ENCODE measurements at regions not wholly inside any gene's neighbourhood (a gene's known extent, or its start where the extent isn't known, plus 50 kb on each side); places are given as distances from the start of the nearest gene placed in this dataset.
"Not testable (repeated sequence)": the region's sequence is repeated elsewhere in the genome, so short reads cannot be mapped to it uniquely, and the experiment has no call there.

DNA sequence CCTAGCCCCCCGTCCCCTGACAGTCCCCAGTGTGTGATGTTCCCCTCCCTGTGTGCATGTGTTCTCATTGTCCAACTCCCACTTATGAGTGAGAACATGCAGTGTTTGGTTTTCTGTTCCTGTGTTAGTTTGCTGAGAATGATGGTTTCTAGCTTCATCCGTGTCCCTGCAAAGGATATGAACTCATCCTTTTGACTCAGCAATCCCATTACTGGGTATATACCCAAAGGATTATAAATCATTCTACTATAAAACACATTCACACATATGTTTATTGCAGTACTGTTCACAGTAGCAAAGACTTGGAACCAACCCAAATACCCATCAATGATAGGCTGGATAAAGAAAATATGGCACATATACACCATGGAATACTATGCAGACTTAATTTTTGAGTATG is 155.1 kb downstream of the SLITRK5 start:
- H3K9me3 ChIP-seq (ENCODE audit: control extremely low read depth in 1 of 5, control insufficient read depth in 4 of 5, insufficient read depth in 2 of 5, low read depth in 1 of 5, low read length in 4 of 5); H3K4me3 ChIP-seq (ENCODE audit: control insufficient read depth in 1 of 7, extremely low read depth in 1 of 7, insufficient read depth in 4 of 7, low read depth in 2 of 7, low read length in 6 of 7); H3K27me3 ChIP-seq (replicated peaks in 2 of 5; ENCODE audit: control insufficient read depth in 4 of 5, insufficient read depth in 5 of 5, low read length in 4 of 5); H3K4me1 ChIP-seq (ENCODE audit: control extremely low read depth in 1 of 4, control insufficient read depth in 4 of 4, insufficient read depth in 4 of 4, low read length in 3 of 4); CTCF ChIA-PET; H3K36me3 ChIP-seq (ENCODE audit: control insufficient read depth in 4 of 4, insufficient read depth in 4 of 4, low read length in 3 of 4); DNase-seq; POLR2A ChIA-PET; H3K27ac ChIP-seq (ENCODE audit: insufficient read depth in 1 of 2, low read depth in 1 of 2, low read length in 2 of 2, poor library complexity in 1 of 2, severe bottlenecking in 2 of 2): not testable (repeated sequence)
- WGBS (ENCODE audit: insufficient coverage) = no CpG with 5 or more reads among the region's 2 CpGs

DNA sequence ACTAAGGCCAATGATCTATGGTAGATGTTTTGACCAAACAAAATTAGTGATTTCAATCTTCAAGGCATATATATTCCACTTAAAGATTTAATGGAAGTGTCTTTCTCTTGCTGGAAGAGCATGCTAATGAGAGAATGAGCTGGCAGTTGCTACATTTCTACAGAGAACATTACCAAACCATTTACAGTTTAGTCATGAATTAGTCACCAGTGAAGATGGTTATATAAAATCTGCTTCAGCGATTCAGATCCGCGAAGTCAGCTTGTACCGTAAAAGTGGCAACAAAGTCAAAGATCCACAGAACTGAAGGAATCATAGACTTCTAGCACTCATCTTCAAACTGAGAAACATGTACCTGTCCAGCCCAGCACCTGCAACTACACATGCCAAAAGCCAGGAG is 156.3 kb downstream of the SLITRK5 start:
- Histone ChIP-seq H3K27ac (ENCODE audit: insufficient read depth in 1 of 2, low read depth in 1 of 2, low read length in 2 of 2, poor library complexity in 1 of 2, severe bottlenecking in 2 of 2) (no peak overlapping the region), H3K4me3 (ENCODE audit: control insufficient read depth in 1 of 7, extremely low read depth in 1 of 7, insufficient read depth in 4 of 7, low read depth in 2 of 7, low read length in 6 of 7) (no peak overlapping the region), H3K36me3 (ENCODE audit: control insufficient read depth in 4 of 4, insufficient read depth in 4 of 4, low read length in 3 of 4) (no peaks in the 10 kb centered on the region), H3K9me3 (ENCODE audit: control extremely low read depth in 1 of 5, control insufficient read depth in 4 of 5, insufficient read depth in 2 of 5, low read depth in 1 of 5, low read length in 4 of 5) (peaks cover 0 to 2% (median 0%) of the 10 kb centered on the region in 5 experiments), H3K4me1 (ENCODE audit: control extremely low read depth in 1 of 4, control insufficient read depth in 4 of 4, insufficient read depth in 4 of 4, low read length in 3 of 4) (no peaks in the 10 kb centered on the region), H3K27me3 (replicated peaks in 2 of 5; ENCODE audit: control insufficient read depth in 4 of 5, insufficient read depth in 5 of 5, low read length in 4 of 5) (no peaks in the 10 kb centered on the region)
- CTCF ChIA-PET = no interaction called here
- no peak for DNase-seq
- POLR2A ChIA-PET = no interaction called here
- 100% methylated on average over 1 of the region's 4 CpGs for WGBS (ENCODE audit: insufficient coverage)

DNA sequence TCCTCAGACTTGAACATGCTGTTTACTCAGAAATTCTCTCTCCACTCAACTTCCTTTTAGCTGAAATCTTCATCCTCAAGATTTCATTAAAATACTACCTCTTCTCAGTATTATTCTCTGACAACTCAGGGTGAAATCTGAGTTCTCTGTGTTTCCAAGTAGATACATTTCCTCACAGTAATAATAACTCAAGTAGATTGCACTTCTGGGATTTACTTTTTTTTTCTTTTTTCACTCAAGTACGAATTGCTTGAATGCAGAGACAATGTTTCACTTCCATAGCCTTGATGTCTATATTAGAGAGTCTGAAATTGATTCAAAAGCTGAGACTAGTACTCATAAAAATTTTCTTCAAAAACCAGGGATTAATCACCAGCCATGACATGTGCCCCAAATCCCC is 166.4 kb downstream of the SLITRK5 start:
- Histone ChIP-seq H3K27me3 (replicated peaks in 2 of 5; ENCODE audit: control insufficient read depth in 4 of 5, insufficient read depth in 5 of 5, low read length in 4 of 5) (no peaks in the 10 kb centered on the region), H3K4me3 (ENCODE audit: control insufficient read depth in 1 of 7, extremely low read depth in 1 of 7, insufficient read depth in 4 of 7, low read depth in 2 of 7, low read length in 6 of 7) (no peak overlapping the region), H3K4me1 (ENCODE audit: control extremely low read depth in 1 of 4, control insufficient read depth in 4 of 4, insufficient read depth in 4 of 4, low read length in 3 of 4) (no peaks in the 10 kb centered on the region), H3K36me3 (ENCODE audit: control insufficient read depth in 4 of 4, insufficient read depth in 4 of 4, low read length in 3 of 4) (no peaks in the 10 kb centered on the region), H3K9me3 (ENCODE audit: control extremely low read depth in 1 of 5, control insufficient read depth in 4 of 5, insufficient read depth in 2 of 5, low read depth in 1 of 5, low read length in 4 of 5) (no peaks in the 10 kb centered on the region), H3K27ac (ENCODE audit: insufficient read depth in 1 of 2, low read depth in 1 of 2, low read length in 2 of 2, poor library complexity in 1 of 2, severe bottlenecking in 2 of 2) (no peak overlapping the region)
- POLR2A ChIA-PET = no interaction called here
- CTCF ChIA-PET = no interaction called here
- no CpG with 5 or more reads among the region's 1 CpG for WGBS (ENCODE audit: insufficient coverage)
- DNase-seq = no peak

DNA sequence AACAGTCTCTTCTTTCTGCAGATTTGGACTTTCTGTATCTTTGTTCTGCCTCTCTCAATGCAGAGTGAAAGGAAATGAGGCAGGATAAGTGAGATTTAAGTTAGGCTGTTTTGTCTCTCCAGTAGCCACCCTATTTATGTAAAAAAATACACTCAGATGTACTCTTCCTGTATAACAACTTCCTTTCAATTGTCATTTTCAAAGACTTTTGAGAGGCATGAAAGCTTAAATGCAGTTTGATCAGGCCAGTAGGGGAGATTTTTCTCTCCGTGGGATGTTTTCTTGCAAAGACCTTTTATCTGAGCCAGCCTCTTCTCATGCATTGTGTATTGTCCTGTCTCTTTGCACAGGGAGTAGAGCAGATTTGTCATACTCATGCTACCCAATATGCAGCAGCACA is 166.8 kb downstream of the SLITRK5 start:
- H3K27ac ChIP-seq (ENCODE audit: insufficient read depth in 1 of 2, low read depth in 1 of 2, low read length in 2 of 2, poor library complexity in 1 of 2, severe bottlenecking in 2 of 2) = no peak overlapping the region
- no peak overlapping the region for H3K4me3 ChIP-seq (ENCODE audit: control insufficient read depth in 1 of 7, extremely low read depth in 1 of 7, insufficient read depth in 4 of 7, low read depth in 2 of 7, low read length in 6 of 7)
- CTCF ChIA-PET = no interaction called here
- H3K27me3 ChIP-seq (replicated peaks in 2 of 5; ENCODE audit: control insufficient read depth in 4 of 5, insufficient read depth in 5 of 5, low read length in 4 of 5) = no peaks in the 10 kb centered on the region
- H3K36me3 ChIP-seq (ENCODE audit: control insufficient read depth in 4 of 4, insufficient read depth in 4 of 4, low read length in 3 of 4) = no peaks in the 10 kb centered on the region
- DNase-seq = no peak
- no peaks in the 10 kb centered on the region for H3K4me1 ChIP-seq (ENCODE audit: control extremely low read depth in 1 of 4, control insufficient read depth in 4 of 4, insufficient read depth in 4 of 4, low read length in 3 of 4)
- H3K9me3 ChIP-seq (ENCODE audit: control extremely low read depth in 1 of 5, control insufficient read depth in 4 of 5, insufficient read depth in 2 of 5, low read depth in 1 of 5, low read length in 4 of 5) = no peaks in the 10 kb centered on the region
- 83% methylated on average over 1 of the region's 1 CpG for WGBS (ENCODE audit: insufficient coverage)
- POLR2A ChIA-PET = no interaction called here

DNA sequence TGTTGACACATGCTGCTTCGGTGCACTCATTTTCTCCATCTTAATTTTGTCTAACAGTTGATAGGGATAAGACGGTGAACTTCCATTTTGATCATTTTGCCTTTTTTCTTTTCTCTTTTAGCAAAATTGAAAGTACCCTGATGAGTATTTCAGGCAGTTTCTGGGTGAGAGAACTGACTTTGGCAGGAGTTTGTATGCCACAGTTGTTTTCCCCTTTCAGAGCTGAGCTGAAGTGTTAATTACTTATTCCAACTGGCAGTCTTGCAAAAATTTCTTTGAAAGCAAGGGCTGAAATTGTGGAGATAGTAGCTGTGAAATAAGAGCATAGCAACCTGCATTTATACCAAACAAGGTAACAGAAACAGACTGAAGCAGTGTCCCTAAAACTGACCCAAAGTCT is 180.2 kb downstream of the SLITRK5 start:
- POLR2A ChIA-PET = no interaction called here
- H3K9me3 ChIP-seq (ENCODE audit: control extremely low read depth in 1 of 5, control insufficient read depth in 4 of 5, insufficient read depth in 2 of 5, low read depth in 1 of 5, low read length in 4 of 5) = peaks cover 0 to 2% (median 0%) of the 10 kb centered on the region in 5 experiments
- WGBS (ENCODE audit: insufficient coverage) = 100% methylated on average over 1 of the region's 2 CpGs
- CTCF ChIA-PET = no interaction called here
- no peaks in the 10 kb centered on the region for H3K27me3 ChIP-seq (replicated peaks in 2 of 5; ENCODE audit: control insufficient read depth in 4 of 5, insufficient read depth in 5 of 5, low read length in 4 of 5)
- no peak for DNase-seq
- no peaks in the 10 kb centered on the region for H3K4me1 ChIP-seq (ENCODE audit: control extremely low read depth in 1 of 4, control insufficient read depth in 4 of 4, insufficient read depth in 4 of 4, low read length in 3 of 4)
- no peaks in the 10 kb centered on the region for H3K36me3 ChIP-seq (ENCODE audit: control insufficient read depth in 4 of 4, insufficient read depth in 4 of 4, low read length in 3 of 4)
- no peak overlapping the region for H3K4me3 ChIP-seq (ENCODE audit: control insufficient read depth in 1 of 7, extremely low read depth in 1 of 7, insufficient read depth in 4 of 7, low read depth in 2 of 7, low read length in 6 of 7)
- no peak overlapping the region for H3K27ac ChIP-seq (ENCODE audit: insufficient read depth in 1 of 2, low read depth in 1 of 2, low read length in 2 of 2, poor library complexity in 1 of 2, severe bottlenecking in 2 of 2)

DNA sequence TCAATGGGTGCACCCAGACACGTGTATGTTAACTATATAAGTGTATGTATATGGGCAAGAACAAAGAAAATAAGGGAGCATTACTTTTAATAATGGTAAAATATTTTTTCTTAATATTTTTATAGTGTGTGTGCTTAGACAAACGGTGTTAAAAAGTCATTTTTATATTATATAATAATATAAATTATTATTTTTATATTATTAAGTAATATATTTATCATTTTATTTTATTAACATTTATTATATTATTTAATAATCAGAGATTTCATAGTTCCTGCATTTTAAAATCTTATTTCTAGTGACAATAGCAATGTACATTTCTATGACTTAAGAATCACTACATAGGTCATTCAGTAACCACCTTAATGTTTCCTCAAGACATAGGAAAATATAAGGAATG is 184.4 kb downstream of the SLITRK5 start:
- H3K27ac ChIP-seq (ENCODE audit: insufficient read depth in 1 of 2, low read depth in 1 of 2, low read length in 2 of 2, poor library complexity in 1 of 2, severe bottlenecking in 2 of 2) = no peak overlapping the region
- ChIA-PET CTCF (no interaction called here), POLR2A (no interaction called here)
- H3K27me3 ChIP-seq (replicated peaks in 2 of 5; ENCODE audit: control insufficient read depth in 4 of 5, insufficient read depth in 5 of 5, low read length in 4 of 5) = no peaks in the 10 kb centered on the region
- WGBS (ENCODE audit: insufficient coverage) = no CpG with 5 or more reads among the region's 2 CpGs
- H3K9me3 ChIP-seq (ENCODE audit: control extremely low read depth in 1 of 5, control insufficient read depth in 4 of 5, insufficient read depth in 2 of 5, low read depth in 1 of 5, low read length in 4 of 5) = peaks cover 0 to 2% (median 0%) of the 10 kb centered on the region in 5 experiments
- no peaks in the 10 kb centered on the region for H3K4me1 ChIP-seq (ENCODE audit: control extremely low read depth in 1 of 4, control insufficient read depth in 4 of 4, insufficient read depth in 4 of 4, low read length in 3 of 4)
- H3K36me3 ChIP-seq (ENCODE audit: control insufficient read depth in 4 of 4, insufficient read depth in 4 of 4, low read length in 3 of 4) = no peaks in the 10 kb centered on the region
- no peak overlapping the region for H3K4me3 ChIP-seq (ENCODE audit: control insufficient read depth in 1 of 7, extremely low read depth in 1 of 7, insufficient read depth in 4 of 7, low read depth in 2 of 7, low read length in 6 of 7)
- DNase-seq = no peak

DNA sequence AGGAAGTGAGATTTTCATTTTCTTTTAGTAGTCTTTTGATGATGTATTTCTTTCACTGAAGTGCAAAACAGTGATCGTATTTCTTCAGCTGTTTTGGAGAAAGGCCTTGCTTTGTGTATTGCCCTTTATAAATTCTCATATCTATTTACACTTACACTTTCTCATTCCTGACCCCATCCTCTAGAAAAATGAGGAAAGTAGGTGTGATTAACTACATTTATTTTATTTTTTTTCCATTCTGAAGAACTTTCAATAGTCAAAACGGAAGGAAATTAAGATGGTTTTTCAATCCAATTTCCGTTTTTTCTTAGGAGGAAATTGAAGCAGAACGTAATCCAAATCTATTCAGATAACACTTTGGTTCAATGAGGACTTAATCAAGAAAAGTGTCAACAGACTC is 188.1 kb downstream of the SLITRK5 start:
- Histone ChIP-seq H3K36me3 (ENCODE audit: control insufficient read depth in 4 of 4, insufficient read depth in 4 of 4, low read length in 3 of 4) (no peaks in the 10 kb centered on the region), H3K9me3 (ENCODE audit: control extremely low read depth in 1 of 5, control insufficient read depth in 4 of 5, insufficient read depth in 2 of 5, low read depth in 1 of 5, low read length in 4 of 5) (no peaks in the 10 kb centered on the region), H3K4me1 (ENCODE audit: control extremely low read depth in 1 of 4, control insufficient read depth in 4 of 4, insufficient read depth in 4 of 4, low read length in 3 of 4) (no peaks in the 10 kb centered on the region), H3K27ac (ENCODE audit: insufficient read depth in 1 of 2, low read depth in 1 of 2, low read length in 2 of 2, poor library complexity in 1 of 2, severe bottlenecking in 2 of 2) (no peak overlapping the region), H3K4me3 (ENCODE audit: control insufficient read depth in 1 of 7, extremely low read depth in 1 of 7, insufficient read depth in 4 of 7, low read depth in 2 of 7, low read length in 6 of 7) (no peak overlapping the region), H3K27me3 (replicated peaks in 2 of 5; ENCODE audit: control insufficient read depth in 4 of 5, insufficient read depth in 5 of 5, low read length in 4 of 5) (no peaks in the 10 kb centered on the region)
- ChIA-PET CTCF (no interaction called here), POLR2A (no interaction called here)
- DNase-seq = no peak
- WGBS (ENCODE audit: insufficient coverage) = 100% methylated on average over 2 of the region's 4 CpGs
